Nephron (organoid): ENCODE measurements at regions not wholly inside any gene's neighbourhood (a gene's known extent, or its start where the extent isn't known, plus 50 kb on each side); places are given as distances from the start of the nearest gene placed in this dataset.

Experiments used
- H3K27ac Mint-ChIP-seq, 3 experiments: 2 replicates each; pipeline ENCODE4 v1.8.0; 2020; ENCODE audit warnings: mixed read lengths in 3 of 3, mild to moderate bottlenecking in 2 of 3, moderate library complexity in 1 of 3
- H3K27me3 Mint-ChIP-seq: 2 replicates; pipeline ENCODE4 v1.8.0; 2021; ENCODE audit warnings: low read depth, mild to moderate bottlenecking, moderate library complexity, mixed read lengths
- H3K36me3 Mint-ChIP-seq: 2 replicates; pipeline ENCODE4 v1.8.0; 2020; ENCODE audit warnings: low read depth, mixed read lengths
- H3K4me1 Mint-ChIP-seq: 2 replicates; pipeline ENCODE4 v1.8.0; 2020; ENCODE audit warnings: mixed read lengths
- H3K4me3 Mint-ChIP-seq, 3 experiments: 2 replicates each; pipeline ENCODE4 v1.8.0; 2020; ENCODE audit warnings: mild to moderate bottlenecking in 3 of 3, mixed read lengths in 3 of 3, moderate library complexity in 2 of 3
- H3K9me3 Mint-ChIP-seq: 2 replicates; pipeline ENCODE4 v1.8.0; 2020; ENCODE audit warnings: mixed read lengths
- CTCF ChIP-seq, 3 experiments: fragments of 200-600 bp; sonication (generic); IDR thresholded peaks; one replicate each; pipeline ENCODE4 v1.5.0; 2021; ENCODE audit warnings: antibody characterized with exemption in 3 of 3; ENCODE audit not compliant: unreplicated experiment in 3 of 3

GRCh38 chr14:22073801-22074200 is 400.2 kb upstream of the OR4E1 start:
- Mint-ChIP-seq H3K36me3 (no peaks in the 10 kb centered on the region), H3K27ac (peak overlapping the region in 1 of 3 experiments; percentile 43), H3K27me3 (peaks cover 14% of the 10 kb centered on the region), H3K4me3 (no peak overlapping the region), H3K4me1 (no peaks in the 10 kb centered on the region), H3K9me3 (no peaks in the 10 kb centered on the region)
- no peak for TF ChIP-seq CTCF (IDR thresholded peaks at IDR 0.05; ENCODE audit: unreplicated experiment in 3 of 3)

DNA sequence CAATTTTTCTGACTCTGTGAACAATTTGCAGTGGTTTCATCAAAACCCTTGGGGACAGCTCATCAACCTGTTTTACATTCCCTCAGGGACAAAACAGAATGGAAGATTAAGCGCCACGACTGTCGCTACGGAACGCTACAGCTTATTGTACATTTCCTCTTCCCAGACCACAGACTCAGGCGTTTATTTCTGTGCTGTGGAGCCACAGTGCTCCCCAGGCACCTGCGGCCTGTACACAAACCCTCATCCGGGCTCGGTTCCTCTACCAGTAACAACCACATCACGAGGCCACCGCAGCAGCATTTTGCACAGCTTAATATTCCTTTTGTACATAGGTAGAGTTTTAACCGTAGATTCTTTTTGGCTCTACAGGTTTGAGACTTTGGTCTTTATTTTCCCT is 397.4 kb upstream of the OR4E1 start:
- Mint-ChIP-seq H3K27me3 (peaks cover 14% of the 10 kb centered on the region), H3K4me3 (no peak overlapping the region), H3K36me3 (no peaks in the 10 kb centered on the region), H3K27ac (no peak overlapping the region), H3K4me1 (no peaks in the 10 kb centered on the region), H3K9me3 (no peaks in the 10 kb centered on the region)
- TF ChIP-seq CTCF (IDR thresholded peaks at IDR 0.05; ENCODE audit: unreplicated experiment in 3 of 3), result no peak

- TF ChIP-seq CTCF (IDR thresholded peaks at IDR 0.05; ENCODE audit: unreplicated experiment in 3 of 3), result no peak
- no peaks in the 10 kb centered on the region for H3K4me1 Mint-ChIP-seq
- no peaks in the 10 kb centered on the region for H3K9me3 Mint-ChIP-seq
- peaks cover 19% of the 10 kb centered on the region for H3K27me3 Mint-ChIP-seq
- H3K4me3 Mint-ChIP-seq, result peak overlapping the region in 2 of 3 experiments; percentile 28 to 36
- H3K27ac Mint-ChIP-seq, result no peak overlapping the region
- H3K36me3 Mint-ChIP-seq, result no peaks in the 10 kb centered on the region
These were observed 396.7 kb upstream of the OR4E1 start for GRCh38 chr14:22070119-22070982.

DNA sequence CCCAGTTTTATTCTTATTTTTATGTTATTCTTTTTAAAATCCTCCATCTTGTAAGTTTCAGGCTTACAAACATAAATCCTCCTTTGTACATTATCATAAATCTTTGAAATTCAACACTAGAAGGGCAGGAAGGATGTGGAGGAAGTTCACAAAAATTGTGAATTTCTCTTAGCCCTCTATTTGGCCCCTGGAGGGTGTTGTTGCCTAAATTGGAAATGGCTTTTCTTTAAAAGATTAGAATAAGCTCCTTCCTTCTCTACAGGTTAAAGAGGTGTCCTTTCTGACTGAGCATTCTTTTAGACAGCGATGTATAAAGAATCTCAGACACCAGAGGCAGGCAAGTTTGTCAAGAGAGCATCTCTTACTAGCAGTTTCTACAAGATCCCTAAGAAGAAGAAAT is 391.7 kb upstream of the OR4E1 start:
- H3K27me3 Mint-ChIP-seq, result peaks cover 6% of the 10 kb centered on the region
- no peak overlapping the region for H3K27ac Mint-ChIP-seq
- no peak for TF ChIP-seq CTCF (IDR thresholded peaks at IDR 0.05; ENCODE audit: unreplicated experiment in 3 of 3)
- no peak overlapping the region for H3K4me3 Mint-ChIP-seq
- no peaks in the 10 kb centered on the region for H3K9me3 Mint-ChIP-seq
- H3K4me1 Mint-ChIP-seq, result no peaks in the 10 kb centered on the region
- H3K36me3 Mint-ChIP-seq, result no peaks in the 10 kb centered on the region

- H3K9me3 Mint-ChIP-seq, result peaks cover 11% of the 10 kb centered on the region
- no peak overlapping the region for H3K4me3 Mint-ChIP-seq
- H3K36me3 Mint-ChIP-seq, result no peaks in the 10 kb centered on the region
- no peak overlapping the region for H3K27ac Mint-ChIP-seq
- TF ChIP-seq CTCF (IDR thresholded peaks at IDR 0.05; ENCODE audit: unreplicated experiment in 3 of 3), result no peak
- H3K4me1 Mint-ChIP-seq, result no peaks in the 10 kb centered on the region
- peaks cover 5% of the 10 kb centered on the region for H3K27me3 Mint-ChIP-seq
These were observed 385.6 kb upstream of the OR4E1 start for GRCh38 chr14:22059201-22059600.

DNA sequence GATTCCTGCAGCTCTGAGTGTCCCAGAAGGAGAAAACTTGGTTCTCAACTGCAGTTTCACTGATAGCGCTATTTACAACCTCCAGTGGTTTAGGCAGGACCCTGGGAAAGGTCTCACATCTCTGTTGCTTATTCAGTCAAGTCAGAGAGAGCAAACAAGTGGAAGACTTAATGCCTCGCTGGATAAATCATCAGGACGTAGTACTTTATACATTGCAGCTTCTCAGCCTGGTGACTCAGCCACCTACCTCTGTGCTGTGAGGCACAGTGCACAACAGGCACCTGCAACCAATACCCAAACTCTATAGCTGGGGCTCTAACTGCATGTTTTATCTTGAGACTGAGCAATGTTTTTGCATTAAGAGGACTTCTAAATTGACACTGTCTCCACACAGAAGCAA is 379.2 kb upstream of the OR4E1 start:
- Mint-ChIP-seq H3K27me3 (peaks cover 5% of the 10 kb centered on the region), H3K27ac (no peak overlapping the region), H3K4me3 (no peak overlapping the region), H3K4me1 (no peaks in the 10 kb centered on the region), H3K9me3 (peaks cover 2% of the 10 kb centered on the region), H3K36me3 (no peaks in the 10 kb centered on the region)
- TF ChIP-seq CTCF (IDR thresholded peaks at IDR 0.05; ENCODE audit: unreplicated experiment in 3 of 3), result no peak
